ENCODE measurements at regions not wholly inside any gene's neighbourhood (a gene's known extent, or its start where the extent isn't known, plus 50 kb on each side); places are given as distances from the start of the nearest gene placed in this dataset.

DNA sequence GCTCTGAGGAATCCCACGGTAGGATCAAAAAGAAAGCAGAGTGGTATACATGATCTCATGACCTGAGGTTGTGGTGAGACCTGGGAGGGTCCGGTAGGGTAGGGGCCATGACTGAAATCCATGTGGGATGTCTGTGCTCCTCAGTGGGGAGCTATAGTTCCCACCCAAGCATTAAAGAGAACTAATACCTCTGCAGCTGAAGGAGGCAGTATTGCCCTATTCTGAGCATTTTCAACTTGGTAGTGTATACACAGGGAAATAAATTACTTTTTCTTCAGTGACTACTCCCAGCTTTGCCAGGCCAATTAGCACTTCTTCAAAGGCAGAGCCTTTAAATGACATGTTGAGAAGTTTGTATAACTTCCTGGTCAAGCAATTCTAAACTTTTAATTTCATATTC, 613.8 kb downstream of the KCNH5 start:
- Histone ChIP-seq H3K36me3 (no peaks in the 10 kb centered on the region), H3K27ac (no peak overlapping the region), H3K9me3 (no peaks in the 10 kb centered on the region), H3K4me1 (replicated peaks) (no peaks in the 10 kb centered on the region), H3K4me3 (no peak overlapping the region), H3K27me3 (replicated peaks; ENCODE audit: insufficient read depth) (no peaks in the 10 kb centered on the region)
- intact Hi-C loops (cut with DNase I): no loop called here
- TF ChIP-seq POLR2AphosphoS5 (IDR thresholded peaks at IDR 0.05): no peak
- no peak for TF ChIP-seq POLR2A (IDR thresholded peaks at IDR 0.05)
- TF ChIP-seq, protein P1, sequence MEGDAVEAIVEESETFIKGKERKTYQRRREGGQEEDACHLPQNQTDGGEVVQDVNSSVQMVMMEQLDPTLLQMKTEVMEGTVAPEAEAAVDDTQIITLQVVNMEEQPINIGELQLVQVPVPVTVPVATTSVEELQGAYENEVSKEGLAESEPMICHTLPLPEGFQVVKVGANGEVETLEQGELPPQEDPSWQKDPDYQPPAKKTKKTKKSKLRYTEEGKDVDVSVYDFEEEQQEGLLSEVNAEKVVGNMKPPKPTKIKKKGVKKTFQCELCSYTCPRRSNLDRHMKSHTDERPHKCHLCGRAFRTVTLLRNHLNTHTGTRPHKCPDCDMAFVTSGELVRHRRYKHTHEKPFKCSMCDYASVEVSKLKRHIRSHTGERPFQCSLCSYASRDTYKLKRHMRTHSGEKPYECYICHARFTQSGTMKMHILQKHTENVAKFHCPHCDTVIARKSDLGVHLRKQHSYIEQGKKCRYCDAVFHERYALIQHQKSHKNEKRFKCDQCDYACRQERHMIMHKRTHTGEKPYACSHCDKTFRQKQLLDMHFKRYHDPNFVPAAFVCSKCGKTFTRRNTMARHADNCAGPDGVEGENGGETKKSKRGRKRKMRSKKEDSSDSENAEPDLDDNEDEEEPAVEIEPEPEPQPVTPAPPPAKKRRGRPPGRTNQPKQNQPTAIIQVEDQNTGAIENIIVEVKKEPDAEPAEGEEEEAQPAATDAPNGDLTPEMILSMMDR (IDR thresholded peaks at IDR 0.05): no peak
- no peak for DNase-seq (ENCODE audit: low spot score)
- 88% methylated on average over 2 of the region's 2 CpGs for WGBS

DNA sequence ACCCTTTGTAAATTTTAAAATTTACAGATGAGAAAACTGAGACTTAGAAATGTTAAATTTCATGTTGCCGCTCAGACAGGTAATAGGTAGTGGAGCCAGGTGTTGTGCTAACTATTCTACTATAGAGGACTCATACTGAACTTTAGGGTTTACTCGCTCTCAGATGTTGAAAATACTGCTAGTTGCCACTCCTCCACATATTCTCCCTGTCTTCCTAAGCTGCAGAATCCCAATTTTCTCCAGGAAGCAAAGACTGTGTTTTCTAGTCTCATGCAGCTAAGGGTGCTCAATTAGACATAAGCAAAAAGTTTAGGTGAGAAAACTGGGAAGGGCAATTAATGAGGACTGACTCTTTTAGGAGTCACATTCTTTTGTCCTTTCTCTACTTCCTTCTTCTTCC, 612.3 kb downstream of the KCNH5 start:
- intact Hi-C loops (cut with DNase I): no loop called here
- no peak overlapping the region for H3K4me3 ChIP-seq
- no peaks in the 10 kb centered on the region for H3K4me1 ChIP-seq (replicated peaks)
- no peak for DNase-seq (ENCODE audit: low spot score)
- no peaks in the 10 kb centered on the region for H3K27me3 ChIP-seq (replicated peaks; ENCODE audit: insufficient read depth)
- WGBS: 96% methylated on average over 2 of the region's 2 CpGs
- H3K36me3 ChIP-seq: no peaks in the 10 kb centered on the region
- H3K27ac ChIP-seq: no peak overlapping the region
- TF ChIP-seq POLR2A (IDR thresholded peaks at IDR 0.05) (no peak), POLR2AphosphoS5 (IDR thresholded peaks at IDR 0.05) (no peak)
- TF ChIP-seq, protein P1 (IDR thresholded peaks at IDR 0.05): no peak
- H3K9me3 ChIP-seq: no peaks in the 10 kb centered on the region

DNA sequence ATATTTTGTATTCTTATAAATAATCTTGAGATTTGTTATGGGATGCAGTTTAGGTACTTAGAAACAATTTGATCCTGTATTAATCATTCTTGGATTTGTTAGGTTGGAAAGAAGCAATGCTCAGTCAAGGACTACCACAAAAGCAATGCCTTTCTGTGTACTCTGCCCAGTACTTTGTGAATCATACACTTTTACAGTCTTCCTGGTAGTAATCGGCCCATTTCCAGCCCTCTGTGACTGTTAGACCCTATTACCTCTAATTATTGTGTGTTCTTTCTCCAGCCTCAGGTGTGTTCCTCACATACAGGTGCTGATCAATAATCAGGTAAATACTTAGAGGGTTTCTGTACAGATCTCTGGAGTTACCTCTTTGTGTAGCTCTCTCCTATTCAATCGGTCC, 609.0 kb downstream of the KCNH5 start:
- no peak overlapping the region for H3K4me3 ChIP-seq
- DNase-seq (ENCODE audit: low spot score): no peak
- H3K27ac ChIP-seq: no peak overlapping the region
- intact Hi-C loops (cut with DNase I): no loop called here
- no peaks in the 10 kb centered on the region for H3K27me3 ChIP-seq (replicated peaks; ENCODE audit: insufficient read depth)
- 43% methylated on average over 2 of the region's 2 CpGs for WGBS
- TF ChIP-seq POLR2A (IDR thresholded peaks at IDR 0.05) (no peak), POLR2AphosphoS5 (IDR thresholded peaks at IDR 0.05) (no peak)
- TF ChIP-seq, protein P1 (IDR thresholded peaks at IDR 0.05): no peak
- H3K4me1 ChIP-seq (replicated peaks): no peaks in the 10 kb centered on the region
- H3K9me3 ChIP-seq: no peaks in the 10 kb centered on the region
- H3K36me3 ChIP-seq: no peaks in the 10 kb centered on the region

DNA sequence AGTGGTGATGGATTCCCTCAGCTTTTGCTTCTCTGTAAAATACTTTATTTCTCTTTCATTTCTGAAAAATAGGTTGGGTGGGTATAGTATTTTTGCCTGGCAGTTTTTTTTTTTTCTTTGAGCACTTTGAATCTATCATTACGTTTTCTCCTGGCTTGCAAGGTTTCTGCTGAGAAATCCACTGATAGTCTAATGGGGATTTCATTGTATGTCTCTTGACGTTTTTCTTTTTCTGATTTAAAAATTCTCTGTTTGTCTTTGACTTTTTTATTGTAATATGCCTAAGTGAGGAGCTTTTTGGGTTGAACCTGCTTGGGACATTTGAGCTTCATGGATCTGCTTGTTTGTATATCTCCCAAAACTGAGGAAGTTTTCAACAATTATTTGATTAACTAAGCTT, 606.0 kb downstream of the KCNH5 start:
- TF ChIP-seq POLR2A (IDR thresholded peaks at IDR 0.05): no peak
- TF ChIP-seq, protein P1 (IDR thresholded peaks at IDR 0.05): no peak
- no peak for TF ChIP-seq POLR2AphosphoS5 (IDR thresholded peaks at IDR 0.05)
- H3K4me1 ChIP-seq (replicated peaks): no peaks in the 10 kb centered on the region
- no peaks in the 10 kb centered on the region for H3K27me3 ChIP-seq (replicated peaks; ENCODE audit: insufficient read depth)
- no peaks in the 10 kb centered on the region for H3K36me3 ChIP-seq
- H3K27ac ChIP-seq: no peak overlapping the region
- no peak overlapping the region for H3K4me3 ChIP-seq
- intact Hi-C loops (cut with DNase I): no loop called here
- 84% methylated on average over 2 of the region's 2 CpGs for WGBS
- no peak for DNase-seq (ENCODE audit: low spot score)
- no peaks in the 10 kb centered on the region for H3K9me3 ChIP-seq

DNA sequence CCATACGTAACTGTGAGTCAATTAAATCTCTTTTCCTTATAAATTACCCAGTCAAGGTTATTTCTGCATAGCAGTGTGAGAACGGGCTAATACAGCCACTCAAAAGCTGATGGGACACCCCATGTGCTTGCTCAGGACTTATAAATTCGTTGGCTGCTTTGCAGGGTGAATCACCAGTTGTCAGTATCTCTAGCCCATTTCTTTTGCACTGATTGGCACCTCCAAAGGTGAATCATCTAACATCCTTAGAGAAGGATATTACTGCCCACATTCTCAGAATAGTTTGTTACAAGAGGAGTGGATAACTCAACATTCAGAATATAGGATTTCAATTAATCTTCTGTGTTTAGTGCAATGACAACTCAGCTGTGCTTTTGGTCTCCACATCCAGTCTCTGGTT, 601.5 kb downstream of the KCNH5 start:
- DNase-seq (ENCODE audit: low spot score): no peak
- Histone ChIP-seq H3K4me3 (no peak overlapping the region), H3K27me3 (replicated peaks; ENCODE audit: insufficient read depth) (no peaks in the 10 kb centered on the region), H3K9me3 (no peaks in the 10 kb centered on the region), H3K36me3 (no peaks in the 10 kb centered on the region), H3K4me1 (replicated peaks) (no peaks in the 10 kb centered on the region), H3K27ac (no peak overlapping the region)
- WGBS: 81% methylated on average over 3 of the region's 3 CpGs
- intact Hi-C loops (cut with DNase I): no loop called here
- TF ChIP-seq, protein P1 (IDR thresholded peaks at IDR 0.05): no peak
- TF ChIP-seq POLR2A (IDR thresholded peaks at IDR 0.05): no peak
- TF ChIP-seq POLR2AphosphoS5 (IDR thresholded peaks at IDR 0.05): no peak
